HG03571 (cell line): ENCODE measurements at regions not wholly inside any gene's neighbourhood (a gene's known extent, or its start where the extent isn't known, plus 50 kb on each side); places are given as distances from the start of the nearest gene placed in this dataset.
"Not testable (repeated sequence)": the region's sequence is repeated elsewhere in the genome, so short reads cannot be mapped to it uniquely, and the experiment has no call there.

ENCODE experiments used
- ATAC-seq: cut with Tn5 transposase; IDR thresholded peaks from one replicate; pipeline ENCODE4 v1.9.1; 2021; ENCODE audit not compliant: unreplicated experiment

GRCh38 chr4:49226216-49226866 lies 240.3 kb downstream of the CWH43 start:
- not testable (repeated sequence) for ATAC-seq

DNA sequence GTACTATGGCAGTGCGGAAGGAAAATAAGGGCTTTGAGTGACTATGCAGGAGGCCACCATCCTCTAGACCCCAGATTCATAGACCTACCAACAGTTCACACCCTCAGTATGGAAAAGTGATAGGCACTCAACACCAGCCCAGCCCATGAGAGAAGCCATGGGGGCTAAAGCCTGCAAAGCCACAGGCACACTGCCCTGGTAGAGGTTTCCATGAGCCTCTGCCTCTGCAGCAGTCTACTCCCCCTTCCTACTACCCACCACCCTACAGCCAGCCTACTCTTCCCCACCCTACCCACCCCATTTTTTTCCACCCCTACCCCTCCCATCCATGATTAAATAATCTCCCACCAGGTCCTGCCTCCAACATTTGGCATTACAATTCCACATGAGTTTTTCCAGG lies 241.9 kb downstream of the CWH43 start:
- ATAC-seq, result not testable (repeated sequence)

DNA sequence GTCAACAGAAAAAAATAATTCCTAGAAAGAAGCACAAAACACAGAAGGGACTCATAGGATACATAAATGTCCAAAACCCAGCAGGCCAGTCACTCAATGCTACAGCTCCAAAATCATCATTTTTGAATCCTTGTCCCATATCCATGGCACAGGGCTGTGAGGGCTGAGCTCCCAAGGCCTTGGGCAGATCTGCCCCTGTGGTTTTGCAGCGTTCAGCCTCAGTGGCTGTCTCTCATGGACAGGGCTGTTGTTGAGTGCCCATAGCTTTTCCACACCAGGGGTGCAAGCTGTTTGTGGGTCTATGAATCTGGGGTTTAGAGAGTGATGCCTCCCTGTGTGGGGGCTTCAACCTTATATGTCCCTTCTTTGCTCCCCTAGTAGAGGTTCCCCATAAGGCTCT lies 243.2 kb downstream of the CWH43 start:
- ATAC-seq, result not testable (repeated sequence)

GRCh38 chr4:49229713-49230112 lies 243.6 kb downstream of the CWH43 start:
- ATAC-seq, result not testable (repeated sequence)

GRCh38 chr4:49233346-49233745 lies 247.3 kb downstream of the CWH43 start:
- not testable (repeated sequence) for ATAC-seq

- not testable (repeated sequence) for ATAC-seq
Observed at GRCh38 chr4:49233749-49234148, 247.7 kb downstream of the CWH43 start.

- ATAC-seq, result not testable (repeated sequence)
Observed at GRCh38 chr4:49234382-49234781, 248.3 kb downstream of the CWH43 start.

- not testable (repeated sequence) for ATAC-seq
Observed at GRCh38 chr4:49235413-49236160, 249.5 kb downstream of the CWH43 start.

- not testable (repeated sequence) for ATAC-seq
Observed at GRCh38 chr4:49236474-49236873, 250.4 kb downstream of the CWH43 start.

- not testable (repeated sequence) for ATAC-seq
Observed at GRCh38 chr4:49241295-49241694, 255.2 kb downstream of the CWH43 start.

DNA sequence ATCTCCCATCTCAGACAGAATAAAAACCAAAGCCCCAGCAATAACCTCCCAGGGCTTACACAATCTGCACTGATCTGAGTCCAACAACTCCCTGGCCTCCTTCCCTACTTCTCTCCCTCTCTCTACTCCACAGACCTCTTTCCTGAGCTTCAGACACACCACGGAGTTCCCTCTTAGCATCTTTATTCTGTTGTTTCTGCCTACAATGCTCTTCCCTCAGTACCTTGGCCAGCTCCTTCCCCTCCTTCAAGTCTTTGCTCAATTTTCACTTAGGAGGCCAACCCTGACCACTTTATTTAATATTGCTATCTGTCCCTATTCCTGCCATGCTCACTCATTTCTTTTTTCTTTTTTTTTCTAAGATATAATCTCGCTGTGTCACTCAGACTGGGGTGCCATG lies 276.7 kb downstream of the CWH43 start:
- not testable (repeated sequence) for ATAC-seq

DNA sequence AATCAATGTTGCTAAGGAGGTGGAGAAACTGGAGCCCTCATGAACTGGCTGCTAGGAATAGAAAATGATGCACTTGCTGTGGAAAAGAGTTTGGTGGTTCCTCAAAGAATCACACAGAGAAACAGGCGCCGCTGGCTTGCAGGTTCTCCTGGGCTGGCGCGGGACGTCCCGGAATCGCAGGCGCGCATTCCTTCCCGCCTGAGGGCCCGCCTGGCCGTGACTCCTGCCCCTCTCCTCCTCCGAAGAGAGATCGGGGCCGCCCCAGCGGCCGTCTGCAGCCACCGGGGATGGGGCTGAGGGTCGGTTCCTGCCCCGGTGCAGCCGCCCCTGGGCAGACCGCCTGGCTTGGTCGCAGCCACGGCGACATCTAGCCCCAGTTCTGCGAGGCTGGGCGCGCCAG lies 284.4 kb downstream of the CWH43 start:
- not testable (repeated sequence) for ATAC-seq

GRCh38 chr4:49270912-49271311 lies 284.8 kb downstream of the CWH43 start:
- ATAC-seq, result not testable (repeated sequence)

- not testable (repeated sequence) for ATAC-seq
Observed at GRCh38 chr4:49285905-49286304, 299.8 kb downstream of the CWH43 start.

DNA sequence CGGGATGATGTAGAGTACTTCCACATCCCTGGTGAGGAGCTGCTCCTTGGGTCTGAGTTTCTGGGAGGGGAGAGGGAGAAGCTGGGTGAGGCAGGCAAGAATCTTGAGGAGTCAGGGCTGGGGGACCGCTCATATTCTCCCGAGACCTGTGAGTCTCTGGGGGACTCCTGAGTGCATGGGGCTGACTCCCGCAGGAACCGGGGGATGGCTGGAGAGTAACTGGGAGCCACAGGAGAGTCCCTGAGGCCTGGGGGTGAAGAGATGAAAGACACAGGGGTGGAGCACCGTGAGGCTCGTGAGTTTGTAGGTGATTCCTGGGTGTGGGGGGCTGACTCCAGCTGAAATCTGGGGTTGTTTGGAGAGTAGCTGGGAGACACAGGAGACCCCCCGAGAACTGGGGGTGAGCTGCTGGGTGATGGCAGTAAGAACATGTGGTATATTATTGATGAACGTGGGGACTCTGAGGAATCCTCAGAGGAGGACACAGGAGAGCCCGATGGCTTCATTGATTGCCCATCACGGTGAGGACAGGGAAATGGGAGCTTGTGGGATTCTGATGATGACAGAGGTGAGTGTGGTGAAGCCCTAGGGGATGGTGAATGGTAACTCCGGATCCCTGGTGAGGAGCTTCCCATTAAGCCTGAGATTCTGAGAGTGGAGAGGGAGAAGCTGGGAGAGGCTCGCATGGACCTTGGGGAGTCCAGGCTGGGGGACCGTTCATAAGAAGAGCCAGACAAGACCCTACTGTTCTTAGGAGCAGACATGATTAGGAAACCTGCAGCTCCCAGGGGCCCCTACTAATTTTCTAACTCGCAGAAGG lies 301.1 kb downstream of the CWH43 start:
- not testable (repeated sequence) for ATAC-seq

- not testable (repeated sequence) for ATAC-seq
Observed at GRCh38 chr4:49287893-49288292, 301.8 kb downstream of the CWH43 start.

DNA sequence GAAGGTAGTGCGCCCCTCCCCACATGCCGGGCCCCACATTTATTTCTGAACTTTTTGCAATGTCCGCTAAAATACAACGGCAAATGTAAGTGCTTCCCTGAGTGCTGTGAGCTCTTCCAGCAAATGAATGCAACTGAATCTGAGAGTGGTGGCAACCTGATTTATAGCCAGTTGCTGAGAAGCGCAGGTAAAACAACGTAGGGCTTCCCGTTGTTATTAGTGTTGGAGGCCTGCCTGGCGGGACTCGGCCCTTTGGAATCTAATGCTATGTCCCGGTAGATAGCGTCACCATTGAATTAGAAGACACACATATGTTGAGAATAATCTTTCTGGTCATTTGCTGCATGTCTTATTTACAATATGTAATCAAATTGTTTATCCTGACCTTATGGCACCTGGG lies 302.7 kb downstream of the CWH43 start:
- ATAC-seq, result not testable (repeated sequence)

GRCh38 chr4:49314815-49315214 lies 328.7 kb downstream of the CWH43 start:
- ATAC-seq, result not testable (repeated sequence)

DNA sequence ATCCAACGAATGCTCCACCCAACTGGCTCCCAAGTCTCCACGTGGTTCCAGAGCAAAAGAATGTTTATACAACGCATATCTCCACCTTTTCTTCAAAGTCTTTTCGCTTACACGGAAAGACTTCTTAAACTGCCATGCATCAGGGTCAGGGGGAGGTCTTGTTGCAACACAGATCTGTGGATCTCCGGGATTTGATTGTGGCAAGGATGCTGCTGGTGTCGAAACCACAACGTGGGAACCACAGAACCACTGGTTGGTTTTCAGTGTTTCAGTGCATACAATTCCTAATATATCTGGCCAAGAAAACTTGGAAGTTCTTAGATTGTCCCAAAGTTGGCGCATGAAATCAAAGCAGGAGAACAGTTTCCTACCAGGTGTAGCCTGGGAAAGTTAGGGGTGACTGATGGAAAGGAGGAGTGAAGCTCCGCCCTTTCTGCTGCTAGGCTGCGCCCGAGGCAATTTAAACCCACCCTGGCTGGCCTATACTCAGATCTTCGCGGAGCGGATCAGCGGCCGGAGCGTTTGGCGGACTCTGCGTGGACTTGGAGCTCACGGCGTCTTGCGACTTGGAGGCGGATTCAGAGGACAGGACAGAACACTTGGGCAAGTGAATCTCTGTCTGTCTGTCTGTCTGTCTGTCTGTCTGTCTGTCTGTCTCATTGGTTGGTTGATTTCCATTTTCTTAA lies 334.8 kb downstream of the CWH43 start:
- ATAC-seq, result not testable (repeated sequence)

DNA sequence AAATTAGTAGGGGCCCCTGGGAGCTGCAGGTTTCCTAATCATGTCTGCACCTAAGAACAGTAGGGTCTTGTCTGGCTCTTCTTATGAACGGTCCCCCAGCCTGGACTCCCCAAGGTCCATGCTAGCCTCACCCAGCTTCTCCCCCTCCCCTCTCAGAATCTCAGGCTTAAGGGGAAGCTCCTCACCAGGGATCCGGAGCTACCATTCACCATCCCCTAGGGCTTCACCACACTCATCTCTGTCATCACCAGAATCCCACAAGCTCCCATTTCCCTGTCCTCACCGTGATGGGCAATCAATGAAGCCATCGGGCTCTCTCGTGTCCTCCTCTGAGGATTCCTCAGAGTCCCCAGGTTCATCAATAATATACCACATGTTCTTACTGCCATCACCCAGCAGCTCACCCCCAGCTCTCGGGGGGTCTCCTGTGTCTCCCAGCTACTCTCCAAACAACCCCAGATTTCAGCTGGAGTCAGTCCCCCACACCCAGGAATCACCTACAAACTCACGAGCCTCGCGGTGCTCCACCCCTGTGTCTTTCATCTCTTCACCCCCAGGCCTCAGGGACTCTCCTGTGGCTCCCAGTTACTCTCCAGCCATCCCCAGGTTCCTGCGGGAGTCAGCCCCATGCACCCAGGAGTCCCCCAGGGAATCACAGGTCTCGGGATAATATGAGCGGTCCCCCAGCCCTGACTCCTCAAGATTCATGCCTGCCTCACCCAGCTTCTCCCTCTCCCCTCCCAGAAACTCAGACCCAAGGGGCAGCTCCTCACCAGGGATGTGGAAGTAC lies 335.6 kb downstream of the CWH43 start:
- not testable (repeated sequence) for ATAC-seq
